SH-SY5Y (cell line): ENCODE measurements at regions not wholly inside any gene's neighbourhood (a gene's known extent, or its start where the extent isn't known, plus 50 kb on each side); places are given as distances from the start of the nearest gene placed in this dataset.

Experiments
- GATA2 ChIP-seq: IDR thresholded peaks from 2 replicates; pipeline ENCODE4 v1.6.1; 2011; ENCODE audit warnings: mild to moderate bottlenecking, low read depth, low read length
- GATA3 ChIP-seq: IDR thresholded peaks from 2 replicates; pipeline ENCODE4 v1.6.1; 2011; ENCODE audit warnings: low read depth, mild to moderate bottlenecking, low read length, moderate library complexity

GRCh38 chr9:107540164-107540561 lies 50.6 kb upstream of the KLF4 start:
- TF ChIP-seq GATA3 (no peak), GATA2 (no peak)
